GM12875 (cell line): ENCODE measurements at regions not wholly inside any gene's neighbourhood (a gene's known extent, or its start where the extent isn't known, plus 50 kb on each side); places are given as distances from the start of the nearest gene placed in this dataset.
"Not testable (repeated sequence)": the region's sequence is repeated elsewhere in the genome, so short reads cannot be mapped to it uniquely, and the experiment has no call there.

Source experiments
- H3K4me3 ChIP-seq: one replicate; pipeline ENCODE4 v1.5.1; 2011; ENCODE audit warnings: low read depth, low read length, control low read depth
- CTCF ChIP-seq: IDR thresholded peaks from 2 replicates; pipeline ENCODE4 v1.5.1; 2011; ENCODE audit warnings: low read depth, mild to moderate bottlenecking, control low read depth, inconsistent platforms, low read length, moderate library complexity, borderline replicate concordance; ENCODE audit not compliant: insufficient read depth

- no peak overlapping the region for H3K4me3 ChIP-seq
- no peak for TF ChIP-seq CTCF
Measured at GRCh38 chr12:114165921-114166320, 199.8 kb upstream of the RBM19 start.

GRCh38 chr12:114164351-114164750 is 198.2 kb upstream of the RBM19 start:
- no peak for TF ChIP-seq CTCF
- no peak overlapping the region for H3K4me3 ChIP-seq

- no peak for TF ChIP-seq CTCF
- no peak overlapping the region for H3K4me3 ChIP-seq
Measured at GRCh38 chr12:114163771-114164170, 197.6 kb upstream of the RBM19 start.

- TF ChIP-seq CTCF: no peak
Measured at GRCh38 chr12:114160445-114160844, 194.3 kb upstream of the RBM19 start.

GRCh38 chr12:114152890-114153289 is 186.8 kb upstream of the RBM19 start:
- TF ChIP-seq CTCF: no peak
- H3K4me3 ChIP-seq: no peak overlapping the region

More at GRCh38 chr12:114160445-114160844, 194.3 kb upstream of the RBM19 start:
- no peak overlapping the region for H3K4me3 ChIP-seq

- no peak overlapping the region for H3K4me3 ChIP-seq
- TF ChIP-seq CTCF: no peak
Measured at GRCh38 chr12:114152066-114152465, 185.9 kb upstream of the RBM19 start.

- H3K4me3 ChIP-seq: not testable (repeated sequence)
Measured at GRCh38 chr12:114150584-114150983, 184.5 kb upstream of the RBM19 start.
